ENCODE measurements at regions not wholly inside any gene's neighbourhood (a gene's known extent, or its start where the extent isn't known, plus 50 kb on each side); places are given as distances from the start of the nearest gene placed in this dataset.
A peak's percentile ranks its signal among the peaks of the same experiment; 100 is the strongest.

GRCh38 chr16:6110346-6110745 is 1012.8 kb upstream of the EEF2KMT start:
- Histone ChIP-seq H3K36me3 (ENCODE audit: low read depth) (no peaks in the 10 kb centered on the region), H3K27ac (ENCODE audit: poor library complexity, severe bottlenecking) (no peak overlapping the region), H3K4me3 (ENCODE audit: severe bottlenecking) (no peak overlapping the region), H3K4me1 (ENCODE audit: insufficient read depth, poor library complexity, severe bottlenecking) (no peaks in the 10 kb centered on the region), H3K9me3 (ENCODE audit: severe bottlenecking) (peaks cover 3% of the 10 kb centered on the region), H3K27me3 (ENCODE audit: insufficient read depth, poor library complexity, severe bottlenecking) (no peaks in the 10 kb centered on the region)
- TF ChIP-seq CTCF (IDR thresholded peaks at IDR 0.05; ENCODE audit: poor library complexity, severe bottlenecking) = no peak
- ATAC-seq (ENCODE audit: low read depth) (no peak), DNase-seq (ENCODE audit: low spot score) (no peak)

GRCh38 chr16:6106061-6106460 is 1008.5 kb upstream of the EEF2KMT start:
- Histone ChIP-seq H3K4me1 (ENCODE audit: insufficient read depth, poor library complexity, severe bottlenecking) (no peaks in the 10 kb centered on the region), H3K27me3 (ENCODE audit: insufficient read depth, poor library complexity, severe bottlenecking) (no peaks in the 10 kb centered on the region), H3K27ac (ENCODE audit: poor library complexity, severe bottlenecking) (no peak overlapping the region), H3K4me3 (ENCODE audit: severe bottlenecking) (no peak overlapping the region), H3K9me3 (ENCODE audit: severe bottlenecking) (peaks cover 3% of the 10 kb centered on the region), H3K36me3 (ENCODE audit: low read depth) (no peaks in the 10 kb centered on the region)
- DNase-seq (ENCODE audit: low spot score) = no peak
- TF ChIP-seq CTCF (IDR thresholded peaks at IDR 0.05; ENCODE audit: poor library complexity, severe bottlenecking) = no peak
- ATAC-seq (ENCODE audit: low read depth) = no peak

- Histone ChIP-seq H3K4me1 (ENCODE audit: insufficient read depth, poor library complexity, severe bottlenecking) (no peaks in the 10 kb centered on the region), H3K9me3 (ENCODE audit: severe bottlenecking) (no peaks in the 10 kb centered on the region), H3K27ac (ENCODE audit: poor library complexity, severe bottlenecking) (peak overlapping the region; percentile 37), H3K27me3 (ENCODE audit: insufficient read depth, poor library complexity, severe bottlenecking) (no peaks in the 10 kb centered on the region), H3K4me3 (ENCODE audit: severe bottlenecking) (no peak overlapping the region), H3K36me3 (ENCODE audit: low read depth) (no peaks in the 10 kb centered on the region)
- ATAC-seq (ENCODE audit: low read depth) (peak; percentile 70), DNase-seq (ENCODE audit: low spot score) (no peak)
- TF ChIP-seq CTCF (IDR thresholded peaks at IDR 0.05; ENCODE audit: poor library complexity, severe bottlenecking) = no peak
Observed at GRCh38 chr16:6105115-6105514, 1007.5 kb upstream of the EEF2KMT start.

- H3K4me1 ChIP-seq (ENCODE audit: insufficient read depth, poor library complexity, severe bottlenecking) = no peaks in the 10 kb centered on the region
- TF ChIP-seq CTCF (IDR thresholded peaks at IDR 0.05; ENCODE audit: poor library complexity, severe bottlenecking) = no peak
- no peaks in the 10 kb centered on the region for H3K27me3 ChIP-seq (ENCODE audit: insufficient read depth, poor library complexity, severe bottlenecking)
- H3K36me3 ChIP-seq (ENCODE audit: low read depth) = no peaks in the 10 kb centered on the region
- peaks cover 2% of the 10 kb centered on the region for H3K9me3 ChIP-seq (ENCODE audit: severe bottlenecking)
- H3K4me3 ChIP-seq (ENCODE audit: severe bottlenecking) = no peak overlapping the region
- peak overlapping the region; percentile 37 for H3K27ac ChIP-seq (ENCODE audit: poor library complexity, severe bottlenecking)
- ATAC-seq (ENCODE audit: low read depth) = peak; percentile 76
- DNase-seq (ENCODE audit: low spot score) = no peak
Observed at GRCh38 chr16:6104428-6104827, 1006.8 kb upstream of the EEF2KMT start.

GRCh38 chr16:6103561-6103960 is 1006.0 kb upstream of the EEF2KMT start:
- Histone ChIP-seq H3K27ac (ENCODE audit: poor library complexity, severe bottlenecking) (no peak overlapping the region), H3K4me1 (ENCODE audit: insufficient read depth, poor library complexity, severe bottlenecking) (no peaks in the 10 kb centered on the region), H3K4me3 (ENCODE audit: severe bottlenecking) (no peak overlapping the region), H3K36me3 (ENCODE audit: low read depth) (no peaks in the 10 kb centered on the region), H3K9me3 (ENCODE audit: severe bottlenecking) (peaks cover 2% of the 10 kb centered on the region), H3K27me3 (ENCODE audit: insufficient read depth, poor library complexity, severe bottlenecking) (no peaks in the 10 kb centered on the region)
- TF ChIP-seq CTCF (IDR thresholded peaks at IDR 0.05; ENCODE audit: poor library complexity, severe bottlenecking) = no peak
- ATAC-seq (ENCODE audit: low read depth) = no peak
- no peak for DNase-seq (ENCODE audit: low spot score)
